ENCODE measurements at regions not wholly inside any gene's neighbourhood (a gene's known extent, or its start where the extent isn't known, plus 50 kb on each side); places are given as distances from the start of the nearest gene placed in this dataset.

DNA sequence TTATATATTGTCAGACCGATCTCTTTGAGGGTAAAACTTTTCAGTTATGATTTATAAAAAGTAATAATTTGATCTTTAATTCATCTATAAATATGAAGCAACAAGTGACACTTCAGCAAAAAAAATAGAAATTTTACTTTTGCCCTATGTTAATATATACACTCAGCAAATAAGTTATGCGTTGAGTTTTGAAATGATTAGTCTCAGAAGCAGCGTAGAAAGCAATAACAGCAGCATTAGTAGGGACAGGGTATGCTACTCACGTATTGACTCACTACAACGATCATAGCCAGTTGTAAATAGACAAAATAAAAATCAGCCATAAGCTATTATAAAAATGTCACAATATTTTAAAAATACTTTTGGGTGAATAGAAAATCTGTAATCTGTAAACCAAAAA, 1229.2 kb downstream of the ADGRL3 start:
- Histone ChIP-seq H3K9ac (ENCODE audit: low read depth, low read length) (no peak overlapping the region), H3K27me3 (ENCODE audit: insufficient read depth, low read length) (no peaks in the 10 kb centered on the region), H3K9me3 (ENCODE audit: insufficient read depth, low read depth, low read length) (peaks cover 7% of the 10 kb centered on the region), H3K27ac (ENCODE audit: low read length) (no peak overlapping the region), H3K4me1 (ENCODE audit: insufficient read depth, low read length) (no peaks in the 10 kb centered on the region), H3K36me3 (ENCODE audit: insufficient read depth, low read depth, low read length) (no peaks in the 10 kb centered on the region), H3K4me3 (ENCODE audit: low read length) (no peak overlapping the region)

DNA sequence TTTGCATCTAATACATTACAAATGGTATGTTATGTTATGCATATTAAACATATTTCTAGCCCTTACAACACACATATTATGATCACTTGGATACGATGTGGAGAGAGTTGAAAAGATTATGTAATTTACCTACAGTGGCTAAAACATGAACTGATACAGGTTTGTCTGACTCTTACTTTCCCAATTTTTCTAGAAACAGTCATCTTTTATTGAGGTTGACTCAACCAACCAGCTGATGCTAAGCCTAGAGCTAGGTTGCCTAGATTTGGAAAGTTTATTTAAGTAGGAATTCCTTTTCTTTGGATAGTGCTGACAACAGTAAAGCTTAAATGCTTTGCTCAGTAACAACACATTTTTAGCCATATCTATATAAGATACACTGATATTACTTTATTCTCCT, 1215.1 kb downstream of the ADGRL3 start:
- H3K36me3 ChIP-seq (ENCODE audit: insufficient read depth, low read depth, low read length) = no peaks in the 10 kb centered on the region
- H3K9ac ChIP-seq (ENCODE audit: low read depth, low read length) = no peak overlapping the region
- H3K4me3 ChIP-seq (ENCODE audit: low read length) = no peak overlapping the region
- no peak overlapping the region for H3K27ac ChIP-seq (ENCODE audit: low read length)
- H3K27me3 ChIP-seq (ENCODE audit: insufficient read depth, low read length) = no peaks in the 10 kb centered on the region
- H3K4me1 ChIP-seq (ENCODE audit: insufficient read depth, low read length) = no peaks in the 10 kb centered on the region
- no peaks in the 10 kb centered on the region for H3K9me3 ChIP-seq (ENCODE audit: insufficient read depth, low read depth, low read length)

DNA sequence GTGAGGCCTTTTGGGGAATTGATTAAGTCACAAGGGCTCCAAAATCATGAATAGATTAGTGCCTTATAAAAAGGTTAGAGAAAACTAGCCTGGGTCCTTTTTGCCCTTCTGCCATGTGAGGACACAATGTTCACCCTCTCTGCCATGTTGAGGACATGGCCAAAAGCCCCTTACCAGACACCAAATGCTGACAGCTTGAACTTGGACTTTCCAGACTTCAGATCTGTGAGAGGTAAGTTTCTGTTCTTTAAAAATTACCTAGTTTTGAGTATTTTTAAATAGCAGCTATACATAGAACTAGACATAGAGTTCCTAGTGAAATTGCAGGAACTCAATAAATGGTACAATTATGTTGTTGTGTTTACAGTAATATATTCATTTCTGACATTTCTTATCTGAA, 1214.4 kb downstream of the ADGRL3 start:
- no peaks in the 10 kb centered on the region for H3K4me1 ChIP-seq (ENCODE audit: insufficient read depth, low read length)

DNA sequence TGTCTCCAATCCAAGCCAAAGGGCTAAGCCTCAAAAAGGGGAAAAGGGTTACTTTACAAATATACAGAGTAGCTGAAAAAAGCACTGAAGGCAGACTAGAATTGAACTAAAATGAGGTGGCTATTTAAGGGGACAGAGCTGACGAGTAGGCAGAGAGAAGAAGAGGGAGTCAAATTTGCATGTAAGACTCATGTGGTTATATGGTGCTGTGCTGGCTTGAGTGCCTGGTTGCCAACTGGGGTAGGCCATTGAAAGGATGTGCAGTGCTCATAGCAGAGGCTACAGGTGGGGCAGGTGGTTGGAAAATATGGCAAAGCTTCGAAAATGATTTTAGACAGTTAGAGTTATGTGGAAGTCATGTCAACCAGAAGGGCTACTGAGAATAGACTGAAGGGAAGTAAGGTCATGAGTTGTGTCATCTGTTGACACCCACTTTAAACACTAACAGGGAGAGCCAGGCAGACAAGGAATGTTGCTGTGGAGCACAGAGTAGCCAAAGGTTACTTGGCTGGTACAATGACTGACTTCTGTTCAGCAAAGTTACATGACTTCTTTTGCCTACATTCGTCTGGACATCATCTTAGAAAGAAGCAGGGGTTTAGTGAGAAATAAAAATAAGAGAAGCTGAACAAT, 1210.4 kb downstream of the ADGRL3 start:
- H3K4me3 ChIP-seq (ENCODE audit: low read length) = no peak overlapping the region
- no peaks in the 10 kb centered on the region for H3K9me3 ChIP-seq (ENCODE audit: insufficient read depth, low read depth, low read length)
- no peaks in the 10 kb centered on the region for H3K36me3 ChIP-seq (ENCODE audit: insufficient read depth, low read depth, low read length)
- H3K27ac ChIP-seq (ENCODE audit: low read length) = no peak overlapping the region
- no peaks in the 10 kb centered on the region for H3K27me3 ChIP-seq (ENCODE audit: insufficient read depth, low read length)
- H3K9ac ChIP-seq (ENCODE audit: low read depth, low read length) = no peak overlapping the region
- H3K4me1 ChIP-seq (ENCODE audit: insufficient read depth, low read length) = no peaks in the 10 kb centered on the region

More for the DNA sequence above, 1214.4 kb downstream of the ADGRL3 start:
- Histone ChIP-seq H3K9me3 (ENCODE audit: insufficient read depth, low read depth, low read length) (no peaks in the 10 kb centered on the region), H3K36me3 (ENCODE audit: insufficient read depth, low read depth, low read length) (no peaks in the 10 kb centered on the region), H3K4me3 (ENCODE audit: low read length) (no peak overlapping the region), H3K9ac (ENCODE audit: low read depth, low read length) (no peak overlapping the region), H3K27ac (ENCODE audit: low read length) (no peak overlapping the region), H3K27me3 (ENCODE audit: insufficient read depth, low read length) (no peaks in the 10 kb centered on the region)

DNA sequence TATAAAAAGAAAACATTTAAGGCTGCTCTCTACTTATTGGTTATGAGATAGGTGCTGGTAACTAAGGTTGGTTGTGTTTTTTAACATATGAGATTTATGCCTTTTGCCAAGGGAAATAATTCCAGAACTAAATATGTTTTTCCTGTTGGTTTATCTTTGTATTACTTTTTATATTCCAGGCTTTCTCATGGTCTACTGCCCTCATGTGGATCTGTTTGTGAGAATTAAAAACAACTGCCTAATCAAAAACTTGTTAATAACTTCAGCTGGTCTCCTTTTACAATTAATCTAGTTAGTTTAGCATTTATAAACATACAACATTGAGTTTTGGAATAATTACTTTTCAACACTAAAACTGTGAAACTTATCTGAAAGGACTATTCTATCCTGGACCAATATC, 1208.3 kb downstream of the ADGRL3 start:
- Histone ChIP-seq H3K9me3 (ENCODE audit: insufficient read depth, low read depth, low read length) (no peaks in the 10 kb centered on the region), H3K4me1 (ENCODE audit: insufficient read depth, low read length) (no peaks in the 10 kb centered on the region), H3K4me3 (ENCODE audit: low read length) (no peak overlapping the region), H3K9ac (ENCODE audit: low read depth, low read length) (no peak overlapping the region), H3K36me3 (ENCODE audit: insufficient read depth, low read depth, low read length) (no peaks in the 10 kb centered on the region), H3K27ac (ENCODE audit: low read length) (no peak overlapping the region), H3K27me3 (ENCODE audit: insufficient read depth, low read length) (no peaks in the 10 kb centered on the region)

DNA sequence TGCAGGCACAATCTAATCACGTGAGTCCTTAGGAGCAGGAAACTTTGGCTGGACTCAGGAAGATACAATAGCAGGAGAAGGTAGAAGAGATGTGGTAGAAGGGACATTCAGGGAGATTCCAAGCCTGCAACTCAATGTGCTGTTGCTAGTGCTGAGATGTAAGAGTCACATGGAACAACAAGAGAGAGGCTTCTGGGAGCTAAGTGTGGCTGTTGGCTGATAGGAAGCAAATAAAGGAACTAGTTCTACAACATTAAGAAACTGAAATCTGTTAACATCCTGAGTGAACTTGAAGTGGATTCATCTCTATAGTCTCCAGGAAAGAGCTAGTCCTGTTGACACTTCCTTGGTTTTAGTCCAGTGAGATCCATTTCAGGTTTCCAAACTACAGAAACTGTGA, 1207.4 kb downstream of the ADGRL3 start:
- Histone ChIP-seq H3K27me3 (ENCODE audit: insufficient read depth, low read length) (no peaks in the 10 kb centered on the region), H3K27ac (ENCODE audit: low read length) (no peak overlapping the region), H3K4me3 (ENCODE audit: low read length) (no peak overlapping the region), H3K9me3 (ENCODE audit: insufficient read depth, low read depth, low read length) (no peaks in the 10 kb centered on the region), H3K4me1 (ENCODE audit: insufficient read depth, low read length) (no peaks in the 10 kb centered on the region), H3K9ac (ENCODE audit: low read depth, low read length) (no peak overlapping the region), H3K36me3 (ENCODE audit: insufficient read depth, low read depth, low read length) (no peaks in the 10 kb centered on the region)

DNA sequence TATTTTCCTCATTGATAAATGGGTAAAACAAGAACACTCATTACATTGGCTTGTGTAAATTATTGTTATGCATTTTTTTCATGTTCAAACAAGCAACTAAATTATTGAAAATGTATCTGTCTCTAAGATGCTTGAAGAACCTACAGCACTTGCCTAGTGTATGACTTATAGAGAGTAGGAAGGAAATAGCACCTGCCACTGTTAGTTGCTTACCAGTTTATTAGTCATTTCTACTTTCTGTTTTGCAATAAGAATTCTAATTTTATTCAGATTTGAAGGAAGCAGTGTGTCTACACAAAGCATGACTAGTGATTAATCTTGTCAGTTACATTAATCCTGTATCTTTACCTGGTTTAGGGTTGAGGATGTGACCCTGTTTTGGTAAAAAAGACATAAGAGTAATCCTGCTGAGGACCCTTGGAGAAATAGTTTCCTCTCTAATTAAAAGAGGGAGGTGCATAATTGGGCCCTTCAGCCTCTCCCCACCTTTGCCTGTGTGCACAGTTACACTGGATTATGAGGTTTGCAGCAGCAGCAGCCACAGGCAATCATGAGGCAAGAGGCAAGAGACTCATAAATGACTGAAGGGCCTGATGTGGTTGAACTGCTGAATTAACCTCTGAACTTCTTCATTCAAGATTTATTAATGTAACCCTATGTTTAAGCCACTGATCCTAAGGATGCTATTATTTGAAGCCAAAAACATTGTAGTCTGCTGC, 1202.1 kb downstream of the ADGRL3 start:
- H3K27me3 ChIP-seq (ENCODE audit: insufficient read depth, low read length) = no peaks in the 10 kb centered on the region
- no peaks in the 10 kb centered on the region for H3K9me3 ChIP-seq (ENCODE audit: insufficient read depth, low read depth, low read length)
- no peaks in the 10 kb centered on the region; the same call in 1 of the 2 replicates for H3K4me1 ChIP-seq (ENCODE audit: insufficient read depth, low read length)
- H3K9ac ChIP-seq (ENCODE audit: low read depth, low read length) = no peak overlapping the region
- no peak overlapping the region for H3K27ac ChIP-seq (ENCODE audit: low read length)
- H3K4me3 ChIP-seq (ENCODE audit: low read length) = no peak overlapping the region
- no peaks in the 10 kb centered on the region for H3K36me3 ChIP-seq (ENCODE audit: insufficient read depth, low read depth, low read length)

DNA sequence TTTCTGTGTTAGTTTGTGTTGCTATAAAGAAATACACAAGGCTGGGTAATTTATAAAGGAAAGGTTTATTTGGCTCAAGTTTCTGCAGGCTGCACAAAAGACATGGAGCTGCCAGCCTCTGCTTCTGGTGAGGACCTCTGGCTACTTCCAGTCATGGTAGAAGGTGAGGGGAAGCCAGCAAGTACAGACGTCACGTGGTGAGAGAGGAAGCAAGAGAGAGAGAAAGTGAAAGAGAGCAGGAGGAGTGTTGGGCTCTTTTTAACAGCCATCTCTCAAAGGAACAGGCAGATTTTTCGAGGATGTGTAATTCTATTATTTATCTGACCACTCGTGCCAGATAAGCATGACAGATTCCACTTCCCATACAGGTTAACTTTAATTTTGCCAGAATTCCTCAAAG, 1199.1 kb downstream of the ADGRL3 start:
- no peaks in the 10 kb centered on the region for H3K9me3 ChIP-seq (ENCODE audit: insufficient read depth, low read depth, low read length)
- H3K9ac ChIP-seq (ENCODE audit: low read depth, low read length) = no peak overlapping the region
- H3K4me3 ChIP-seq (ENCODE audit: low read length) = no peak overlapping the region
- H3K4me1 ChIP-seq (ENCODE audit: insufficient read depth, low read length) = no peaks in the 10 kb centered on the region; the same call in 1 of the 2 replicates
- H3K27me3 ChIP-seq (ENCODE audit: insufficient read depth, low read length) = no peaks in the 10 kb centered on the region
- H3K36me3 ChIP-seq (ENCODE audit: insufficient read depth, low read depth, low read length) = no peaks in the 10 kb centered on the region
- H3K27ac ChIP-seq (ENCODE audit: low read length) = no peak overlapping the region

DNA sequence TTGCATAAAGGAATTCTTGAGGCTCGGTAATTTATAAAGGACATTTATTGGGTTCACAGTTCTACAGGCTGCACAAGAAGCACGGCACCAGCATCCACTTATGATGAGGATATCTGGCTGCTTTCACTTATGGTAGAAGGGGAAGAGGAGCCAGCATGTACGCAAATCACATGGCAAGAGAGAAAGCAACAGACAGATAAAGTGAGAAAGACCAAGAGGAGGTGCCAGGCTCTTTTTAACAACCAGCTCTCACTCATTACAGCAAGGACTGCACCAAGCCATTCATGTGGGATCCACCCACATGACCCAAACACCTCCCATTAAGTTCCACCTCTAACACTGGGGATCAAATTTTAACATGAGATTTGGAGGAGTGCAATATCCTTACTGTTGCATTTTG, 1198.2 kb downstream of the ADGRL3 start:
- H3K9ac ChIP-seq (ENCODE audit: low read depth, low read length) = no peak overlapping the region
- no peaks in the 10 kb centered on the region for H3K9me3 ChIP-seq (ENCODE audit: insufficient read depth, low read depth, low read length)
- no peak overlapping the region for H3K4me3 ChIP-seq (ENCODE audit: low read length)
- H3K4me1 ChIP-seq (ENCODE audit: insufficient read depth, low read length) = no peaks in the 10 kb centered on the region; the same call in 1 of the 2 replicates
- no peaks in the 10 kb centered on the region for H3K27me3 ChIP-seq (ENCODE audit: insufficient read depth, low read length)
- no peak overlapping the region for H3K27ac ChIP-seq (ENCODE audit: low read length)
- no peaks in the 10 kb centered on the region for H3K36me3 ChIP-seq (ENCODE audit: insufficient read depth, low read depth, low read length)

DNA sequence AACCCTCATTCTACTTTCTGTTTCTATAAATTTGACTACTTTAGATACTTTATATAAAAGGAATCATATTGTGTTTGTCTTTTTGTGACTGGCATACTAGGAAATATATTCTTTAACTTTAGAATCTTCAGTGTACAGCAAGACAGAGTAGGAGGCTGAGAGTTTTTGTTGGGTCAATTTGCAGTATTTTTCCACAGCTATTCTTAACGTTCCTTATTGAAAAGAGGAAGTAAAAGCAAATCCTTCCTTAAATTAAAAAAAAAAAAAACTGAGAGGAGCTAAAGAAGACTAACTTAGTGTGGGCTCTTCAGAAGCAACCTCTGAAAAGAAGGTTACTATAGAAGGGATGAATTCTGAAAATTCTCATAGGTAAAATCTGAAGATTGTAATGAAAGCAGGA, 1194.6 kb downstream of the ADGRL3 start:
- H3K4me3 ChIP-seq (ENCODE audit: low read length) = no peak overlapping the region
- no peaks in the 10 kb centered on the region for H3K27me3 ChIP-seq (ENCODE audit: insufficient read depth, low read length)

DNA sequence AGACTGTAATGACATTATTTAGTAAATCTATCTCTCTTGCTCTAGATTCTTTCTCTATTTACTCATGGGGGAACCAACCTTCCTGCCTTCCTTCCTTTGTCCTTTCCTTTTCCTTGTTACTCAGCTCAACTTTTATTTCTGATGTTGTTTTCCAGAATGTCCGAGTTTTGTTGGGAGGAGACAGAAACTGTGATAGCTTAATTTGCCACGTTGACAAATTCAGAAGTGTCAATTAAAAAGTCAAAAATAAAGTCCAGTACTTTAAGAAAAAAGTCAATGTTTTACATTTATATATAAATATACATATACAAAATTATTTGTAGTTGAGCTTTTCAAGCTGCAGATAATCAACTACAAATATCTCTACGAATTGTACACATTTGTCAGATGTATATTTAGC, 1187.7 kb downstream of the ADGRL3 start:
- H3K27me3 ChIP-seq (ENCODE audit: insufficient read depth, low read length) = no peaks in the 10 kb centered on the region
- H3K9me3 ChIP-seq (ENCODE audit: insufficient read depth, low read depth, low read length) = no peaks in the 10 kb centered on the region
- no peak overlapping the region for H3K9ac ChIP-seq (ENCODE audit: low read depth, low read length)
- no peak overlapping the region for H3K4me3 ChIP-seq (ENCODE audit: low read length)
- no peak overlapping the region for H3K27ac ChIP-seq (ENCODE audit: low read length)
- H3K36me3 ChIP-seq (ENCODE audit: insufficient read depth, low read depth, low read length) = no peaks in the 10 kb centered on the region
- H3K4me1 ChIP-seq (ENCODE audit: insufficient read depth, low read length) = no peaks in the 10 kb centered on the region

More for the DNA sequence above, 1194.6 kb downstream of the ADGRL3 start:
- no peak overlapping the region for H3K27ac ChIP-seq (ENCODE audit: low read length)
- H3K36me3 ChIP-seq (ENCODE audit: insufficient read depth, low read depth, low read length) = no peaks in the 10 kb centered on the region
- H3K9me3 ChIP-seq (ENCODE audit: insufficient read depth, low read depth, low read length) = no peaks in the 10 kb centered on the region
- H3K4me1 ChIP-seq (ENCODE audit: insufficient read depth, low read length) = no peaks in the 10 kb centered on the region; the same call in 1 of the 2 replicates
- H3K9ac ChIP-seq (ENCODE audit: low read depth, low read length) = no peak overlapping the region

DNA sequence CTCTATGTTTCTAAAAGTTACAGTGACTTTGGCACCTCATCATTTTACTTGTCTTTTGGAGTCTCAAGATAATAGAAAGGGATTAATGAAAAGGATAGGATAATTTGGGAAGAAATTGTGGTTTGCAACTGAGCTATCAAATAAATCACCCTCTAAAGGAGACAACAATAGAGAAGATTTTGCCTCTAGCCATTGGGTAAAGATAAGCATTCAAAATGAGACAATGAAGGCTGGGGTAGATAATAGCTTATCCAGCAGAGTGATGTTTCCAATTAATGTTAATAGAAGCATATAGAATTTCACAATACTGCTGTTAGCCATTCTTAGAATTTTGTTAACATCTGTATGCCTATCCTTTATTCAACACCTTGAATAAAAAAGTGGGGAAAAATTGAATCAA, 1177.6 kb downstream of the ADGRL3 start:
- Histone ChIP-seq H3K27ac (ENCODE audit: low read length) (no peak overlapping the region), H3K27me3 (ENCODE audit: insufficient read depth, low read length) (no peaks in the 10 kb centered on the region), H3K4me1 (ENCODE audit: insufficient read depth, low read length) (no peaks in the 10 kb centered on the region), H3K4me3 (ENCODE audit: low read length) (no peak overlapping the region), H3K9ac (ENCODE audit: low read depth, low read length) (no peak overlapping the region), H3K9me3 (ENCODE audit: insufficient read depth, low read depth, low read length) (no peaks in the 10 kb centered on the region), H3K36me3 (ENCODE audit: insufficient read depth, low read depth, low read length) (no peaks in the 10 kb centered on the region)

Measured in iPS-20b (cell line).